ENCODE measurements at regions not wholly inside any gene's neighbourhood (a gene's known extent, or its start where the extent isn't known, plus 50 kb on each side); places are given as distances from the start of the nearest gene placed in this dataset.
"Not testable (repeated sequence)": the region's sequence is repeated elsewhere in the genome, so short reads cannot be mapped to it uniquely, and the experiment has no call there.

- Histone ChIP-seq H3K4me1 (ENCODE audit: insufficient read depth) (no peaks in the 10 kb centered on the region), H3K4me3 (ENCODE audit: low read depth, low read length) (no peak overlapping the region), H3K27ac (ENCODE audit: low read depth) (no peak overlapping the region), H3K36me3 (ENCODE audit: insufficient read depth) (no peaks in the 10 kb centered on the region)
- no peak for DNase-seq (ENCODE audit: extremely low spot score)
- 77% methylated on average over 2 of the region's 2 CpGs for WGBS
These were observed 317.0 kb downstream of the RASEF start for GRCh38 chr9:82745919-82746318.

GRCh38 chr9:82750411-82750913, 312.5 kb downstream of the RASEF start:
- Histone ChIP-seq H3K27ac (ENCODE audit: low read depth) (no peak overlapping the region), H3K4me3 (ENCODE audit: low read depth, low read length) (no peak overlapping the region), H3K4me1 (ENCODE audit: insufficient read depth) (no peaks in the 10 kb centered on the region), H3K36me3 (ENCODE audit: insufficient read depth) (no peaks in the 10 kb centered on the region)
- DNase-seq (ENCODE audit: extremely low spot score) = no peak
- 79% methylated on average over 7 of the region's 7 CpGs for WGBS

GRCh38 chr9:82757924-82758323, 305.0 kb downstream of the RASEF start:
- no peak for DNase-seq (ENCODE audit: extremely low spot score)
- Histone ChIP-seq H3K4me3 (ENCODE audit: low read depth, low read length) (no peak overlapping the region), H3K36me3 (ENCODE audit: insufficient read depth) (no peaks in the 10 kb centered on the region), H3K4me1 (ENCODE audit: insufficient read depth) (no peaks in the 10 kb centered on the region), H3K27ac (ENCODE audit: low read depth) (no peak overlapping the region)
- WGBS = 91% methylated on average over 1 of the region's 1 CpG

- no peaks in the 10 kb centered on the region for H3K36me3 ChIP-seq (ENCODE audit: insufficient read depth)
- H3K27ac ChIP-seq (ENCODE audit: low read depth) = no peak overlapping the region
- DNase-seq (ENCODE audit: extremely low spot score) = no peak
- no peak overlapping the region for H3K4me3 ChIP-seq (ENCODE audit: low read depth, low read length)
- 85% methylated on average over 1 of the region's 1 CpG for WGBS
- no peaks in the 10 kb centered on the region for H3K4me1 ChIP-seq (ENCODE audit: insufficient read depth)
These were observed 301.9 kb downstream of the RASEF start for GRCh38 chr9:82761027-82761426.

DNA sequence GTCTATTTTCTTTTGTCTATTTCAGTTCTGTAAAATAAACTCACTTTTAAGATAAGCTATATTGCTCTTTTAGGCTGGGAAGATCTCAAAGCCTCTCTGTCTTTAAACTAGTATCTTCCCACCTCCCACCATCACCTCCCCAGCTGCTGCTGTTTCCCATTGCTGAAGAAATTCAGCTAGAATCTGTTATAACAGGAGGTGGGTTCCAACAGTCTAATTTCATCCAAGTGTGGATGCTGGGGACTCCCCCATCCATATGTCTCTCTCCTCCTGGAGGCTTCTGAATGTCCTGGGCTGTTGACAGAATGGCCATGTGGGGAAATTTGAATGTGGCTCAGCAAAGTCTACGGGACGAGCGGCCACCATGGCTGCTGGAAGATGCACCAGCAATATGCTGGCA, 301.0 kb downstream of the RASEF start:
- Histone ChIP-seq H3K4me1 (ENCODE audit: insufficient read depth) (no peaks in the 10 kb centered on the region), H3K4me3 (ENCODE audit: low read depth, low read length) (no peak overlapping the region), H3K36me3 (ENCODE audit: insufficient read depth) (no peaks in the 10 kb centered on the region), H3K27ac (ENCODE audit: low read depth) (no peak overlapping the region)
- no peak for DNase-seq (ENCODE audit: extremely low spot score)
- 92% methylated on average over 3 of the region's 3 CpGs for WGBS

- Histone ChIP-seq H3K4me3 (ENCODE audit: low read depth, low read length) (no peak overlapping the region), H3K4me1 (ENCODE audit: insufficient read depth) (no peaks in the 10 kb centered on the region), H3K27ac (ENCODE audit: low read depth) (no peak overlapping the region), H3K36me3 (ENCODE audit: insufficient read depth) (no peaks in the 10 kb centered on the region)
- DNase-seq (ENCODE audit: extremely low spot score) = no peak
- 24% methylated on average over 3 of the region's 3 CpGs for WGBS
These were observed 299.3 kb downstream of the RASEF start for GRCh38 chr9:82763656-82764055.

- Histone ChIP-seq H3K36me3 (ENCODE audit: insufficient read depth) (no peaks in the 10 kb centered on the region), H3K27ac (ENCODE audit: low read depth) (no peak overlapping the region), H3K4me1 (ENCODE audit: insufficient read depth) (no peaks in the 10 kb centered on the region), H3K4me3 (ENCODE audit: low read depth, low read length) (no peak overlapping the region)
- no peak for DNase-seq (ENCODE audit: extremely low spot score)
- 73% methylated on average over 5 of the region's 5 CpGs for WGBS
These were observed 298.8 kb downstream of the RASEF start for GRCh38 chr9:82764061-82764668.

- not testable (repeated sequence) for H3K4me3 ChIP-seq (ENCODE audit: low read depth, low read length); H3K4me1 ChIP-seq (ENCODE audit: insufficient read depth); H3K27ac ChIP-seq (ENCODE audit: low read depth); DNase-seq (ENCODE audit: extremely low spot score); H3K36me3 ChIP-seq (ENCODE audit: insufficient read depth)
- 77% methylated on average over 20 of the region's 20 CpGs for WGBS
These were observed 288.2 kb downstream of the RASEF start for GRCh38 chr9:82774707-82775231.

DNA sequence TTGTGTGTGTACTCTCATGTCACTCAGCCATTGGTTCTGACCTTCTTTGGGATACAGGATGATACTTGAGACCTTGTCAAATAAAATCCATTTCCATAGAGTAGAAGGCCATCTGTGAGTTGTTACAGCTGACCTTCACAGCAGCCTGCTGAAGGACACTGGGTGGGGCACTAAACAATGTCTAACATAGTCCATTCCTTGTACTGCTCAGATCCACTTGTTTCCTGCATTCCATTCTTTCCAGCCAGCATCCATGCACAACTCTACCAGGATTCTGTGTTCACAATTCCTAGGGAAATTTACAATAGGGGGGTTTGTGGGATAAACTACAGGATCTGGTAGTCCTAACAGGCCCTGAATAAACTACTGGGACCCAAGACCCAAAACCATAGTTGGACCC, 286.4 kb downstream of the RASEF start:
- no peak overlapping the region for H3K27ac ChIP-seq (ENCODE audit: low read depth)
- no peaks in the 10 kb centered on the region for H3K36me3 ChIP-seq (ENCODE audit: insufficient read depth)
- no peak for DNase-seq (ENCODE audit: extremely low spot score)
- no peaks in the 10 kb centered on the region for H3K4me1 ChIP-seq (ENCODE audit: insufficient read depth)
- no peak overlapping the region for H3K4me3 ChIP-seq (ENCODE audit: low read depth, low read length)

- Histone ChIP-seq H3K27ac (ENCODE audit: low read depth) (no peak overlapping the region), H3K4me3 (ENCODE audit: low read depth, low read length) (no peak overlapping the region), H3K36me3 (ENCODE audit: insufficient read depth) (no peaks in the 10 kb centered on the region), H3K4me1 (ENCODE audit: insufficient read depth) (no peaks in the 10 kb centered on the region)
- no peak for DNase-seq (ENCODE audit: extremely low spot score)
- 83% methylated on average over 3 of the region's 3 CpGs for WGBS
These were observed 285.6 kb downstream of the RASEF start for GRCh38 chr9:82777366-82777765.

DNA sequence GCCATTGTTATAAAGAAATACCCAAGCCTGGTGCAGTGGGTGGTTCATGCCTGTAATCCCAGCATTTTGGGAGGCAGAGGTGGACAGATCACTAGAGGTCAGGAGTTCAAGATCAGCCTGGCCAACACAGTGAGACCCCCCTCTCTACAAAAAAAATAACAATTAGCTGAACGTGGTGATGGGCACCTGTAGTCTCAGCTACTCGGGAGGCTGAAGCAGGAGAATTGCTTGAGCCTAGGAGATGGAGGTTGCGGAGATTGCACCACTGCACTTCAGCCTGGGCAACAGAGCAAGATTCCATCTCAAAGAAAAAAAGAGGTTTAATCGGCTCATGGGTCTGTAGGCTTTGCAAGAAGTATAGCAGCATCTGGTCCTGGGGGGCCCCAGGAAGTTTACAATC, 284.0 kb downstream of the RASEF start:
- not testable (repeated sequence) for DNase-seq (ENCODE audit: extremely low spot score); H3K27ac ChIP-seq (ENCODE audit: low read depth); H3K4me1 ChIP-seq (ENCODE audit: insufficient read depth); H3K4me3 ChIP-seq (ENCODE audit: low read depth, low read length); H3K36me3 ChIP-seq (ENCODE audit: insufficient read depth)
- 94% methylated on average over 4 of the region's 4 CpGs for WGBS

GRCh38 chr9:82780017-82780416, 282.9 kb downstream of the RASEF start:
- no peak overlapping the region for H3K27ac ChIP-seq (ENCODE audit: low read depth)
- H3K4me1 ChIP-seq (ENCODE audit: insufficient read depth) = no peaks in the 10 kb centered on the region
- H3K4me3 ChIP-seq (ENCODE audit: low read depth, low read length) = no peak overlapping the region
- WGBS = 85% methylated on average over 2 of the region's 2 CpGs
- H3K36me3 ChIP-seq (ENCODE audit: insufficient read depth) = no peaks in the 10 kb centered on the region
- no peak for DNase-seq (ENCODE audit: extremely low spot score)

GRCh38 chr9:82781921-82782392, 281.0 kb downstream of the RASEF start:
- WGBS = 42% methylated on average over 6 of the region's 6 CpGs

GRCh38 chr9:82783045-82783444, 279.9 kb downstream of the RASEF start:
- WGBS = 96% methylated on average over 1 of the region's 1 CpG
- H3K27ac ChIP-seq (ENCODE audit: low read depth) = no peak overlapping the region
- H3K4me1 ChIP-seq (ENCODE audit: insufficient read depth) = no peaks in the 10 kb centered on the region
- no peak for DNase-seq (ENCODE audit: extremely low spot score)
- no peaks in the 10 kb centered on the region for H3K36me3 ChIP-seq (ENCODE audit: insufficient read depth)
- no peak overlapping the region for H3K4me3 ChIP-seq (ENCODE audit: low read depth, low read length)

More at GRCh38 chr9:82781921-82782392, 281.0 kb downstream of the RASEF start:
- DNase-seq (ENCODE audit: extremely low spot score) = no peak
- H3K36me3 ChIP-seq (ENCODE audit: insufficient read depth) = no peaks in the 10 kb centered on the region
- no peak overlapping the region for H3K4me3 ChIP-seq (ENCODE audit: low read depth, low read length)
- no peak overlapping the region for H3K27ac ChIP-seq (ENCODE audit: low read depth)
- H3K4me1 ChIP-seq (ENCODE audit: insufficient read depth) = no peaks in the 10 kb centered on the region
